ENCODE measurements at regions not wholly inside any gene's neighbourhood (a gene's known extent, or its start where the extent isn't known, plus 50 kb on each side); places are given as distances from the start of the nearest gene placed in this dataset.

- no peaks in the 10 kb centered on the region for H3K36me3 ChIP-seq (ENCODE audit: control insufficient read depth in 2 of 3, insufficient read depth in 3 of 3, low read length in 3 of 3)
Measured at GRCh38 chr1:4095433-4095971, 195.4 kb upstream of the C1orf174 start.

GRCh38 chr1:4101459-4102161 is 201.5 kb upstream of the C1orf174 start:
- Histone ChIP-seq H3K9me3 (ENCODE audit: control insufficient read depth in 2 of 3, insufficient read depth in 1 of 3, low read length in 3 of 3) (no peaks in the 10 kb centered on the region), H3K36me3 (ENCODE audit: control insufficient read depth in 2 of 3, insufficient read depth in 3 of 3, low read length in 3 of 3) (no peaks in the 10 kb centered on the region), H3K9ac (ENCODE audit: low read length in 3 of 3) (no peak overlapping the region), H3K27me3 (ENCODE audit: control insufficient read depth, insufficient read depth, low read length) (no peaks in the 10 kb centered on the region), H3K4me1 (ENCODE audit: control insufficient read depth in 2 of 3, insufficient read depth in 2 of 3, low read depth in 1 of 3, low read length in 3 of 3) (no peaks in the 10 kb centered on the region), H3K4me3 (ENCODE audit: low read length in 3 of 3) (no peak overlapping the region), H3K27ac (ENCODE audit: low read depth in 2 of 2, low read length in 2 of 2) (no peak overlapping the region)
- TF ChIP-seq CTCF (IDR thresholded peaks at IDR 0.05; ENCODE audit: borderline replicate concordance, extremely low read depth, insufficient read depth), result no peak
- peak in 4 of 5 donors; percentile 44 to 71 (median 48) for DNase-seq
- intact Hi-C loops (cut with DNase I), result no loop called here
- no peak for FAIRE-seq

More at GRCh38 chr1:4095433-4095971, 195.4 kb upstream of the C1orf174 start:
- no peak for TF ChIP-seq CTCF (IDR thresholded peaks at IDR 0.05; ENCODE audit: borderline replicate concordance, extremely low read depth, insufficient read depth)
- intact Hi-C loops (cut with DNase I), result no loop called here
- H3K4me1 ChIP-seq (ENCODE audit: control insufficient read depth in 2 of 3, insufficient read depth in 2 of 3, low read depth in 1 of 3, low read length in 3 of 3), result no peaks in the 10 kb centered on the region
- H3K4me3 ChIP-seq (ENCODE audit: low read length in 3 of 3), result no peak overlapping the region
- no peaks in the 10 kb centered on the region for H3K27me3 ChIP-seq (ENCODE audit: control insufficient read depth, insufficient read depth, low read length)
- DNase-seq (no peak), FAIRE-seq (no peak)
- peaks cover 0 to 5% (median 0%) of the 10 kb centered on the region in 3 donors for H3K9me3 ChIP-seq (ENCODE audit: control insufficient read depth in 2 of 3, insufficient read depth in 1 of 3, low read length in 3 of 3)
- no peak overlapping the region for H3K27ac ChIP-seq (ENCODE audit: low read depth in 2 of 2, low read length in 2 of 2)
- H3K9ac ChIP-seq (ENCODE audit: low read length in 3 of 3), result no peak overlapping the region

- no peak for FAIRE-seq
Measured at GRCh38 chr1:4105300-4105880, 205.3 kb upstream of the C1orf174 start.

More at GRCh38 chr1:4105300-4105880, 205.3 kb upstream of the C1orf174 start:
- Histone ChIP-seq H3K27me3 (ENCODE audit: control insufficient read depth, insufficient read depth, low read length) (no peaks in the 10 kb centered on the region), H3K36me3 (ENCODE audit: control insufficient read depth in 2 of 3, insufficient read depth in 3 of 3, low read length in 3 of 3) (no peaks in the 10 kb centered on the region), H3K4me3 (ENCODE audit: low read length in 3 of 3) (no peak overlapping the region), H3K4me1 (ENCODE audit: control insufficient read depth in 2 of 3, insufficient read depth in 2 of 3, low read depth in 1 of 3, low read length in 3 of 3) (no peaks in the 10 kb centered on the region), H3K27ac (ENCODE audit: low read depth in 2 of 2, low read length in 2 of 2) (no peak overlapping the region), H3K9me3 (ENCODE audit: control insufficient read depth in 2 of 3, insufficient read depth in 1 of 3, low read length in 3 of 3) (no peaks in the 10 kb centered on the region), H3K9ac (ENCODE audit: low read length in 3 of 3) (no peak overlapping the region)
- no peak for TF ChIP-seq CTCF (IDR thresholded peaks at IDR 0.05; ENCODE audit: borderline replicate concordance, extremely low read depth, insufficient read depth)
- intact Hi-C loops (cut with DNase I), result no loop called here
- no peak for DNase-seq

All from kidney (tissue), 13 donors.